ENCODE measurements at regions not wholly inside any gene's neighbourhood (a gene's known extent, or its start where the extent isn't known, plus 50 kb on each side); places are given as distances from the start of the nearest gene placed in this dataset.

- TF ChIP-seq, protein P1, sequence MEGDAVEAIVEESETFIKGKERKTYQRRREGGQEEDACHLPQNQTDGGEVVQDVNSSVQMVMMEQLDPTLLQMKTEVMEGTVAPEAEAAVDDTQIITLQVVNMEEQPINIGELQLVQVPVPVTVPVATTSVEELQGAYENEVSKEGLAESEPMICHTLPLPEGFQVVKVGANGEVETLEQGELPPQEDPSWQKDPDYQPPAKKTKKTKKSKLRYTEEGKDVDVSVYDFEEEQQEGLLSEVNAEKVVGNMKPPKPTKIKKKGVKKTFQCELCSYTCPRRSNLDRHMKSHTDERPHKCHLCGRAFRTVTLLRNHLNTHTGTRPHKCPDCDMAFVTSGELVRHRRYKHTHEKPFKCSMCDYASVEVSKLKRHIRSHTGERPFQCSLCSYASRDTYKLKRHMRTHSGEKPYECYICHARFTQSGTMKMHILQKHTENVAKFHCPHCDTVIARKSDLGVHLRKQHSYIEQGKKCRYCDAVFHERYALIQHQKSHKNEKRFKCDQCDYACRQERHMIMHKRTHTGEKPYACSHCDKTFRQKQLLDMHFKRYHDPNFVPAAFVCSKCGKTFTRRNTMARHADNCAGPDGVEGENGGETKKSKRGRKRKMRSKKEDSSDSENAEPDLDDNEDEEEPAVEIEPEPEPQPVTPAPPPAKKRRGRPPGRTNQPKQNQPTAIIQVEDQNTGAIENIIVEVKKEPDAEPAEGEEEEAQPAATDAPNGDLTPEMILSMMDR (IDR thresholded peaks at IDR 0.05; ENCODE audit: poor library complexity, severe bottlenecking) = no peak
- TF ChIP-seq POLR2AphosphoS5 (IDR thresholded peaks at IDR 0.05) (no peak), EZH2 (IDR thresholded peaks at IDR 0.05; ENCODE audit: borderline replicate concordance, insufficient read depth, low read length, poor library complexity, severe bottlenecking) (no peak)
Measured at GRCh38 chr20:21643417-21643816, 62.0 kb upstream of the PAX1 start.

All from neural cell (in vitro differentiated cells).